ENCODE measurements at regions not wholly inside any gene's neighbourhood (a gene's known extent, or its start where the extent isn't known, plus 50 kb on each side); places are given as distances from the start of the nearest gene placed in this dataset.

- no peaks in the 10 kb centered on the region for H3K9me2 ChIP-seq (ENCODE audit: low read depth, low read length)
- no peak overlapping the region for H3K4me3 ChIP-seq (ENCODE audit: low read depth, low read length, poor library complexity, severe bottlenecking)
- H4K20me1 ChIP-seq (ENCODE audit: insufficient read depth, low read length) = no peaks in the 10 kb centered on the region
- H3F3A ChIP-seq (ENCODE audit: insufficient read depth, low read length) = no peaks in the 10 kb centered on the region
- H2AFZ ChIP-seq (ENCODE audit: low read length) = no peak overlapping the region
- no peaks in the 10 kb centered on the region for H3K36me3 ChIP-seq (ENCODE audit: insufficient read depth, low read length)
- TF ChIP-seq CTCF (IDR thresholded peaks at IDR 0.05; ENCODE audit: low read length) (no peak), EZH2 (IDR thresholded peaks at IDR 0.05; ENCODE audit: borderline replicate concordance, low read length) (no peak)
- no peak overlapping the region for H3K4me2 ChIP-seq (ENCODE audit: low read length)
- no peaks in the 10 kb centered on the region for H3K4me1 ChIP-seq (ENCODE audit: insufficient read depth, low read length, severe bottlenecking)
- H3K79me2 ChIP-seq (ENCODE audit: insufficient read depth, low read length) = no peaks in the 10 kb centered on the region
- no peaks in the 10 kb centered on the region for H3K27me3 ChIP-seq (ENCODE audit: insufficient read depth, low read length)
- no peaks in the 10 kb centered on the region for H3K9me3 ChIP-seq (ENCODE audit: low read length)
- H3K9ac ChIP-seq (ENCODE audit: low read length) = no peak overlapping the region
- no peak overlapping the region for H3K27ac ChIP-seq (ENCODE audit: low read depth, low read length, poor library complexity, severe bottlenecking)
Measured at GRCh38 chr6:113433335-113433991, 423.7 kb upstream of the MARCKS start.

DNA sequence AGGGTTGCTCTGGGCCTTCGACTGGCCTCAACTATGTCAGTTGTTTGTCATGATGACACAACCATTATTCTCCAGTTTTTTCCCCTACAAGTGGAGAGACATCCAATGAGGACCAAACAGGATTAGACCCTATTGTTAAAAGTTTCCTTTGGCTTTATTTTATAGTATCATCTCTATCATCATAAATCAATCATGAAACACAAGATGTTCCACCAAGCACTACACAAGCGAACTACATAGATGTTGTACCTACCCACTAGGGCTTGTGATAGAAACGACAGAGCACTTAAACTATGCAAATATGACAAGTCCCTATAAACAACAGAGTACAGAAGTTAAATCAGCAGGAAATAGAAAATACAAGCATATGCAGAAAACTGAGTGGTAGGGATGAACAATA is 422.5 kb upstream of the MARCKS start:
- TF ChIP-seq EZH2 (IDR thresholded peaks at IDR 0.05; ENCODE audit: borderline replicate concordance, low read length) (no peak), CTCF (IDR thresholded peaks at IDR 0.05; ENCODE audit: low read length) (no peak)
- no peaks in the 10 kb centered on the region for H3K36me3 ChIP-seq (ENCODE audit: insufficient read depth, low read length)
- no peaks in the 10 kb centered on the region for H3F3A ChIP-seq (ENCODE audit: insufficient read depth, low read length)
- H3K79me2 ChIP-seq (ENCODE audit: insufficient read depth, low read length) = no peaks in the 10 kb centered on the region
- no peaks in the 10 kb centered on the region for H3K27me3 ChIP-seq (ENCODE audit: insufficient read depth, low read length)
- no peak overlapping the region for H3K9ac ChIP-seq (ENCODE audit: low read length)
- H3K4me3 ChIP-seq (ENCODE audit: low read depth, low read length, poor library complexity, severe bottlenecking) = no peak overlapping the region
- H3K4me1 ChIP-seq (ENCODE audit: insufficient read depth, low read length, severe bottlenecking) = no peaks in the 10 kb centered on the region
- H3K9me2 ChIP-seq (ENCODE audit: low read depth, low read length) = no peaks in the 10 kb centered on the region
- no peaks in the 10 kb centered on the region for H3K9me3 ChIP-seq (ENCODE audit: low read length)
- no peak overlapping the region for H2AFZ ChIP-seq (ENCODE audit: low read length)
- no peak overlapping the region for H3K27ac ChIP-seq (ENCODE audit: low read depth, low read length, poor library complexity, severe bottlenecking)
- no peaks in the 10 kb centered on the region for H4K20me1 ChIP-seq (ENCODE audit: insufficient read depth, low read length)
- H3K4me2 ChIP-seq (ENCODE audit: low read length) = no peak overlapping the region

GRCh38 chr6:113437566-113437965 is 419.6 kb upstream of the MARCKS start:
- no peaks in the 10 kb centered on the region for H3K9me2 ChIP-seq (ENCODE audit: low read depth, low read length)

More at GRCh38 chr6:113437566-113437965, 419.6 kb upstream of the MARCKS start:
- Histone ChIP-seq H3K36me3 (ENCODE audit: insufficient read depth, low read length) (no peaks in the 10 kb centered on the region), H3K4me2 (ENCODE audit: low read length) (no peak overlapping the region), H3F3A (ENCODE audit: insufficient read depth, low read length) (no peaks in the 10 kb centered on the region), H4K20me1 (ENCODE audit: insufficient read depth, low read length) (no peaks in the 10 kb centered on the region), H3K4me3 (ENCODE audit: low read depth, low read length, poor library complexity, severe bottlenecking) (no peak overlapping the region), H3K27ac (ENCODE audit: low read depth, low read length, poor library complexity, severe bottlenecking) (no peak overlapping the region), H3K79me2 (ENCODE audit: insufficient read depth, low read length) (no peaks in the 10 kb centered on the region), H3K9ac (ENCODE audit: low read length) (no peak overlapping the region), H3K9me3 (ENCODE audit: low read length) (no peaks in the 10 kb centered on the region), H2AFZ (ENCODE audit: low read length) (no peak overlapping the region), H3K27me3 (ENCODE audit: insufficient read depth, low read length) (0 out of 2 replicates have a peak, but pooled peaks cover 4% of the 10 kb centered on the region), H3K4me1 (ENCODE audit: insufficient read depth, low read length, severe bottlenecking) (no peaks in the 10 kb centered on the region)
- no peak for TF ChIP-seq EZH2 (IDR thresholded peaks at IDR 0.05; ENCODE audit: borderline replicate concordance, low read length)
- no peak for TF ChIP-seq CTCF (IDR thresholded peaks at IDR 0.05; ENCODE audit: low read length)
